Upper lobe of left lung (tissue), 4 donors: ENCODE measurements at regions not wholly inside any gene's neighbourhood (a gene's known extent, or its start where the extent isn't known, plus 50 kb on each side); places are given as distances from the start of the nearest gene placed in this dataset.

ENCODE experiments used
- CTCF ChIP-seq, 6 experiments: fragments of 450-650 bp in 4 of 6; fragments of 200-600 bp in 2 of 6; sonication (generic) in 2 of 6; IDR thresholded peaks; one replicate each; pipeline ENCODE4 v1.5.1; 2016 to 2019; ENCODE audit warnings: antibody characterized with exemption in 6 of 6
- POLR2A ChIP-seq, 4 donors: fragments of 450-650 bp; IDR thresholded peaks; one replicate each; pipeline ENCODE4 v1.5.1; 2016 to 2017; ENCODE audit warnings: antibody characterized with exemption in 4 of 4, mild to moderate bottlenecking in 2 of 4
- POLR2AphosphoS5 ChIP-seq, 2 donors: sonication (generic); formaldehyde crosslinking; IDR thresholded peaks; one replicate each; pipeline ENCODE4 v1.5.1; 2017; ENCODE audit warnings: antibody characterized with exemption in 2 of 2

- TF ChIP-seq CTCF (IDR thresholded peaks at IDR 0.05) (no peak), POLR2A (IDR thresholded peaks at IDR 0.05) (no peak), POLR2AphosphoS5 (IDR thresholded peaks at IDR 0.05) (no peak)
These were observed 51.0 kb upstream of the DLG1 start for GRCh38 chr3:197349368-197349767.
